Epithelial cell of prostate (primary cell): ENCODE measurements at regions not wholly inside any gene's neighbourhood (a gene's known extent, or its start where the extent isn't known, plus 50 kb on each side); places are given as distances from the start of the nearest gene placed in this dataset.
A peak's percentile ranks its signal among the peaks of the same experiment; 100 is the strongest.

Experiments used
- DNase-seq: peaks from one replicate; pipeline ENCODE4 v3.0.0-alpha.2; 2011; ENCODE audit warnings: low read depth, low spot score
- H3K27ac ChIP-seq: fragments of 450-650 bp; 2 replicates; pipeline ENCODE4 v1.5.1; 2017; ENCODE audit warnings: mild to moderate bottlenecking

DNA sequence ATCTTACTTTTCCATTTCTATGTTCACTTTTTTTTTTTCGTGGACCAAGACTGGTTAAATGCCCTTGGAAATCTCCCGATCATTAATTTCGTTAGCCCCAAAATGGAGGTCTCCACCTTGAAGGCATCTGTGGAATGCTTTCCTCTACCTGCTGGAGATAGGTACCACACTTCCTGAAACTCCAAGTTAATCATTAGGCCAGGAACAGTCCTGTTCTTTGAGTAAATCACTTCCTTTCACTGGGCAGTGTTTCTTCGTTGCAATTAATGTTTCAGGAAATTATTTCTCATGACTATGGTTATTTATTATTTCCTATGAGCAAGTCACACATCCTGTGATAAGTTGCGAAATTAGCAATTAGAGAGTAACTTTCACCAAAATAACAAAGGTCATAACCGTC, 225.2 kb upstream of the LYPLAL1 start:
- DNase-seq = no peak
- no peak overlapping the region for H3K27ac ChIP-seq

DNA sequence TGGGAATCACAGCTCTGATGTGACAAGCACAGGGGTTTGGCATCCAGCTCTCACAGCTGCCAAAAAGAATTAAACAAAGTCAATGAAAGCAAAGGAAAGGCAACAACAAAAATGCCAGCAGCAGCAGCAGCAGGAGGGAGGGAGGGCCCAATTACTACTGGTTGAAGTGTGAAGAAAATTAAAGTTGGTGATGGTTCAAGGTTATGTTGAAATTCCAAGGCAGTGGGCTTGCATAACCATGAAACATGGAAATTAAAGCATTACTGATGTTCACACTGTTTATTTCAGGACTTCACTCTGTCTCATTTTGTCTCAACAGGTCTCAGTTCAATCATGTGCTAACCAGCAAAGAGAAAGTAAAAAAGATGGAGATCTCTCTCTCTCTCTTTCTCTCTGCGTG, 220.3 kb upstream of the LYPLAL1 start:
- DNase-seq = no peak

DNA sequence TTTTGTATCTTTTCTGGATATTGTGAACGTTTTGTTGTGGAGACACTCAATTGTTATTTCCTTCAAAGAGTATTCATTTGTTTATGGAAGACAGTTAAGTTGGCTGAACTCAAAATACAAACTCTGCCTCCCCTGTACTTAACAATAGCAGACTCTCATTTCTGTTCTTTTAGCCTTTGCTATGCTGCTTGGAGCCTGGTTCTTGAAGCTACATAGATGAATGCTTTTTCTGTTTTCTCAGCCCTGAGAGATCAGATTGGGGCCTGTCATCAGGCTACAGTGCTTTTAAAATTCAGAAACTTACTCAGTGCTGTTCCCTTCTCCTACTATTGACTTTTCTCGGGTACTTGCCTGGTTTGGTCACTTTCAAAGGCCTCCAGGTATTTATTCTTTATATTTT, 215.7 kb upstream of the LYPLAL1 start:
- no peak overlapping the region for H3K27ac ChIP-seq
- DNase-seq = no peak

More for the DNA sequence above, 220.3 kb upstream of the LYPLAL1 start:
- no peak overlapping the region for H3K27ac ChIP-seq

DNA sequence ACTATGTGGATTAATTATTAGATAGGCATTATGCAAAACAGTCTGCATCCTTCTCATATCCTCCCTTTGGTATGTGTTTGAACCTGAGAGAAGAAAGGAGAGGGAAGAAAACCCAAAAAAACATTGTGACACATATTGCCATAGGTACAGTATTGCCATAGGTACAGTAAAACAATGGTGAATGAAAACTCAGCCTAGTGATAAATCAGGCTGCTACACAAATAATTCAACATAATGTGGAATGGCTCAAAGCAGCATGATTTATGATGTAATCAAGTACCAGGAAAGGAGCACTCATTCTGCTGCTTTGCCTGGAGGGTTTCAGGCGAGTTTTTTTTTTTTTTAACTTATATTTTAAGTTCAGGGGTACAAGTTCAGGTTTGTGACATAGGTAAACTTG, 213.9 kb upstream of the LYPLAL1 start:
- no peak overlapping the region for H3K27ac ChIP-seq
- DNase-seq = no peak

DNA sequence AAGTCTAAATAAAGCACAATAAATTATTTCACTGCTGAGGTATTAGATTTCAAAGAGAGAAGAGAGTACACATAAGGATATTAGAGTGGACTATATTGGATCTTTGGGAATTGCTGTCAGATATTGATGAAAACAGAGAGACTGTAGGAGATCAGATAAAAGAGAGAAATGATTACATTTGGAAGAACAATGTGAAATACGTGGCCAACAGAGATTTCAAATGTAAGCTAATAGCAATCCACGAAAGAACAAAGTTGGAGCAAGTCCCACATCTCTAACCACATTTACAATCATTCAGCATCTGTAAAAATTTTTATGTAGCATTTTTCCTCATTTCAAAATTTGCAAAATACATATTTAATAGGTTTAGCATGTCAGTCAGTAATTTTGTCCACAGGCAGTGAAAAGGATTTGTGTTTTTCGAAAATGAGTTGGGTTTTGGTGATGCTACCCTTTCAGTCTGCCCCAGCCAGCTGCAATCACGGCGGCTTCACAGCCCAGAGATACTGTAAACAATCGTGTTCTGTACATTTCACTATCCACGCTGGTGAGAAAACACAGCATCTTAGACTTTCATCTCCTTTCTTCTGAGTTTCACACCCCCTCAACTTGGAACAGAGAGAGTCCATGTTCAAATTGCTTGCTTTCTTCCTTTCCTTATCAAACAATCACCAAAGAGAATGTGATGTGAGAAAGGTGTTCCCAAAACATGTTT, 209.1 kb upstream of the LYPLAL1 start:
- DNase-seq = no peak
- H3K27ac ChIP-seq = no peak overlapping the region

DNA sequence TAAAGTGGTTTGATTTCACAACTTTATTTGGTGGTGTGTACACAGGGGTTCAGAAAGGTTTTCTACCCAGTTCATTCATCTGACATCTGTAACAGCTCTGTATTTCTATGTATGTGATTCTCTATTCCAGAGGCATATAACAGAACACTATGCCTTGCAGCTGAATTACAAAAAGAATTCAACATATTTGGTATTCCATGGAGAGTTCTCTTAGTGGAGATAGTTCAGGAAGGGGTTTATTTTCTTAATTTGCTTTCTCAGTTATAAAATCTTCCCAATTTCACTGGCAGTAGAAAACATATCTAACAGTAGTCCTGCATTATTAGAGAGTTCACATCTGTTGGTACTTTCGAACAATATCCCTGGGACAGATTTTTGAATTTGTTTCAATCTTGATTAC, 207.9 kb upstream of the LYPLAL1 start:
- DNase-seq = no peak
- H3K27ac ChIP-seq = no peak overlapping the region

DNA sequence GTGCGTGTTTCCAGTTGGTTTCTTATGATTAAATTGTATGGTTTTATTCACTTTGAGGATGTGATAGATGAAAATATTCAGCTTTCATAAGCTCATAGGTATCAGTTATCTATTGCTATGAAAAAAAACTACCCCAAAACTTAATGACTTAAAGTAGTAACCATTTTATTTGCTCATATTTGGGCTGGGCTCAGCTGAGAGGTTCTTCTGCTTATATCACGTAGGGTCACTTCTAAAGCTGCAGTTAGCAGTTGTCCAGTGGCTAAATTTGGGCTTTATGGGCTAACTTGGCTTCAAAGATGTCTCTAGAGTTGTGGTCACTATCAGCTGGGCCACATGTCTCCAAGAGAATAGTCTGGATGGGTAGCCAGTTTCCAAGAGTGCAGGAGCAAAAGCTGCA, 206.4 kb upstream of the LYPLAL1 start:
- DNase-seq = no peak
- no peak overlapping the region for H3K27ac ChIP-seq

DNA sequence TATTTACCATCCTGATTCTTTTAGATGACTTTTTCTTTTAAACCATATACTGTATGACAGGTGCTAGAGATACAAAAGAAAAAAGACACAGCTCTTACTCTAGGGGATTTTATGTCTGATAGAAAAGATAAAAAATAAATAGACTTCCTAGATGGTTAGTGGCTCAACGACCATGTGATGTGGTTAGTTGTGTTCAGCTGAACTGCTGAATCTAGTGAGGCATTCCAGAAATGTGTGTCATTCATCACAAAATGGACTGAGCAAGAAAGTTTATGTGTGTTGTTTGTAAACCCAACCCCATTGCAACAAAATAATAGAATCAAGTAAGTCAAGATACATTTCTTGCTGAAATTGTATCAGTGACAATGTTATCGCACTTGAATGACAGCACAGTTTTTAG, 205.8 kb upstream of the LYPLAL1 start:
- peak; percentile 24 for DNase-seq
- no peak overlapping the region for H3K27ac ChIP-seq

DNA sequence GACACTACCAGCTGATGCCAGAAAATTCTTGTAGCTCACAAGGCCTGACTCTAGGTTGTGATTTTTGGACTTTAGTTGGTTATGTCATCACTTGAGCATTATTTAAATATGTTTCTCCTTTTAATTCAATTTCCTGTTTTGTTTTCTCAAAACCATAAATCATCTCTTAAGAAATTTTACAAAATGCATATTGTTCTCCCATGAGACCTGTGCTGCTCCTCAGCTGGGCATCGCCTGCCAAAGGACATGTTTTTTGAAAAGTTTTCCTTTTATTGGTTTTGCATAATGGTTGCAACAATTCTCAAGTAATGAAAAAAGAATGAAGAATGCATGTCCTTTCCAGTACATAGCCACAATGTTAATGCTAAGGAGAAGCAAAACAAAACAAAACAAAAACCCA, 204.7 kb upstream of the LYPLAL1 start:
- H3K27ac ChIP-seq = no peak overlapping the region
- no peak for DNase-seq

DNA sequence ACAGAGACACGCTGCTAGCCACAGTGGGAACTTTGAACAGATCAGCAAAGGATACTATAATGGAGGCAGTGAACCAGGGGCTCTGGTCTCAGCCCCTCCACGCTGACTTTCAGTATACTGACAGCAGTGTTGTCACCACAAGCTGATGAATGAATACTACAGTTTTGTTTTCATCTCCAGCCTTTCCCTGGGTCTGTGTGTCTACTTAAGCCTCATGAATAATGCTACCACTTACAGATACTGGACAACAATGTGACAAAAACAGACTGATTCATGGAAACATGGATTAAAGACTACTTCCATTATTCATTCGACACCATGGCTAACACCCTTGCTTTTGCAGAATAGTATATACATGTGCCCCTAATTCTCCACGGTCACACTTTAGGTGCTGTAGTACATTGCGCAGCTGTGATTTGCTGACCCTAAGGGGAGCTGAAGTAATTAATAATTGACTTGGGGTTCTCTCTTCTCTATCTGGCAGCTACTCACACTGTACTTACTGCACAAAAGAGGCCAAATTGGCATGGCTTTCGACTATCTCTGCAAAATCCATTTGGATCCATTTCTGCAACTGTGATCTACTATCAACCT, 203.2 kb upstream of the LYPLAL1 start:
- no peak overlapping the region for H3K27ac ChIP-seq
- DNase-seq = no peak

DNA sequence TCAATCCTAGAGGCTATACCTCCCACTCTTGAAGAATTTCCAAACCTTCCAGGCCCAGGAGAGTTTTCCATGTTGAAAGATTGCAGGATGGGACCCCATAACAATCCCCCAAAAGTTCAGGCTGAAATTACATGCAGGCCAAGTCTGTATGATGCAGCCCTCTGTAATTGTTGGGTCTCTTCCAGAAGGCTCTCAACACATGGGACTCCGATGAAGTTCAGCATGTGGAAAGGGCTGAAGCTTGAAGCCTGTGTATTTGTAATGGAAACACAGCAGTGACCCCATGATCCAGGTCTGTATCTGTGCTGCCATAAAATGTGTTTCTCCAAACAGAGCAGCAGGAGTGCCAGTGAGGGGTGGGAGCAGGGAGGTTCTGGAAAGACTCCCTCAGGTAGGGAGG, 202.5 kb upstream of the LYPLAL1 start:
- H3K27ac ChIP-seq = no peak overlapping the region
- no peak for DNase-seq

DNA sequence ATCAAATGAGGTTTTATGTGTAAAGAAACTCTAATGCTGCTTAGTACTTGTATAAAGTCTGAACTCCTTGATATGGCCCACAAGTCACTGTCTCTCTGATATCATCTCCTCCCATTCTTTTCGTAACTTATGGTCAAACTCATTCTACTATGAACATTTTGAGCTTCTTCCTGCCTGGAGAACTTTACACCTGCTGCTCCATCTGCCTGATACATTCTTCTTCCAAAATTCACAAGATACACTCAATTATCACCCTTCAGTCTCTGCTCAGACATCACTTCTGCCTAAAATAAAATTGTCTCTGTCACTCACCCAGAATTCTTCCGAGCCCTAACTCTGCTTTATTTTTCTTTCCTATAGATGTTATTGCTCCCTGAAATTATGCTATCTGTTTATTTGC, 192.8 kb upstream of the LYPLAL1 start:
- DNase-seq = no peak
- H3K27ac ChIP-seq = no peak overlapping the region

DNA sequence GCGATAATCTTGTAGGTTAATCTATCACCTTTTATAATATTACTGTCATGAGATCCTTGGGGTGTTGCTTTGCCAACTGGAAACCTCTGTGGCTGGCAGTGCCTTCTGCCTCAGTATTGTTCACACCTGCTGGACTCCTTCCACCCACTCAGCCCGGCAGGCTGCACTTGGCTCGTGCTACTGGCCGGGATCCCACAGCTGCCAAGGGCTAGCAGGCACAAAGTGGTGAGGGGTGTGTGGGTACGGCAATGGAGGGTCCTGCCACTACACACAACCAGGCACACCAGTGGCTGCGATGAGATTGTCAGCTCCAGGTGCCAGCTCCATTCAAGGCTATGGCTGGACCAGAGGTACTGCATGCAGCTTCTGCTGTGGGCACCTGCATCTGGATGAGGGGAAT, 191.2 kb upstream of the LYPLAL1 start:
- no peak for DNase-seq
- H3K27ac ChIP-seq = no peak overlapping the region

DNA sequence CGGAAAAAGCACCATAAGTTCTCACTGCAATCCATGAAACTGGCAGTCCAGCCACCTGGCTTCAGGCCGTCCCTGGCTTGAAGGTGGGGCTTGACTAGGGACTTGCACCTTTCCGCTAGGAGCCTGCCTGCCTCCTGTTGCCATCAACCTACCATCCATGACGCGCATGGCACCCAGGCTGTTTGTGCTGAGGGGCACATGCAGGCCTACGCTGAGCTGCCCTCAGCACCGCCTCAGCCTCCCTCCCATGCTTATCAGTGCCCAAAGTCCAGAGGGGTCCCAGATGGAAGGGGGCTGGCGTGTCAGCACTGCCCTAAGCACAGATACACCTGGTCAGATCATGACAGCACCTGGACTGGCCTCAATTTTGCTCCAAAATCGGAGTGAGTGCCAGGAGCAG, 190.2 kb upstream of the LYPLAL1 start:
- H3K27ac ChIP-seq = no peak overlapping the region
- DNase-seq = no peak

DNA sequence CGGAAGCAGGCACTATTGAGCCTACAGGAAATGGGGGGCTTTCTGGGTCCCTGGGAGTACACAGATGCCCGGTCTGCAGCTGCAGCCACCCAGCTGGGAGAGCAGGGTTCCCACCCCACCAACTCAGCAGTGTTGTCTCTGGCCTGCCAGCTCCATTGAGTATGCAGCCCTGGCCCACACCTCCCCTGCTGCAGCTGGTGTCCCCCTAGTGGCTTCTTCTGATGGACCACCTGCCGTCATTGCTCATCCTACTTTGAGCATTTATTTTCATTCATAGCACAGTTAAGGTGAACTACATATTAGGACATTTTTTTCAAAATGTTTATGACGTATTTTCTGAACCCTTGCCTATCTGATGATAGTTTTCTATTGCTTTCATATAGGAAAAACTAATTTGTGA, 189.8 kb upstream of the LYPLAL1 start:
- no peak for DNase-seq
- H3K27ac ChIP-seq = no peak overlapping the region

DNA sequence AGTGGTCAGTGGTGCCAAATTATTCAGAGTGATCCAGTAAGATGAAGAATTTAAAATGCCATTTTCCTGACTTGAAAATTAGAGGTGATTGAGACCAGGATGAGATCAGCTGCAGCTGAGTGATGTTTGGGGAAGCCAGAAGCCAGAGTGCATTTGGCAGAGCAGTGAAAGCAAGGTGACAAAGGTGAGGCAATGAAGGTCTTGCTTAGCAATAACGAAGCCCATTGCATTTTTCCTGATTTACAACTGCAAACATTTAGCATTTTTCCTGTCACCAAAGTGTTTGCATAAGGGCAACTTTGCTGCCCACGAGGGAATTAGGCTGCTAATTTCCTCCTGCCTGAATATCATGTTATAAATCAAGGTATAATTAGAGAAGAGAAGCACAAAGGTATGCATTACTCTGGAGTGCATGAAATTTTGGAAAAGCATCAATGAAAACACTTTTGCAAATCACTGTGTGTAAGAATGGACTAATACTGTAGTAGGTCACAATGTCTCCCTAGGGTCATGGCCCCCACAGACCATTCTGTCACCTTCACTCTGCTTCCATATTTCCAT, 188.2 kb upstream of the LYPLAL1 start:
- no peak for DNase-seq
- H3K27ac ChIP-seq = no peak overlapping the region

DNA sequence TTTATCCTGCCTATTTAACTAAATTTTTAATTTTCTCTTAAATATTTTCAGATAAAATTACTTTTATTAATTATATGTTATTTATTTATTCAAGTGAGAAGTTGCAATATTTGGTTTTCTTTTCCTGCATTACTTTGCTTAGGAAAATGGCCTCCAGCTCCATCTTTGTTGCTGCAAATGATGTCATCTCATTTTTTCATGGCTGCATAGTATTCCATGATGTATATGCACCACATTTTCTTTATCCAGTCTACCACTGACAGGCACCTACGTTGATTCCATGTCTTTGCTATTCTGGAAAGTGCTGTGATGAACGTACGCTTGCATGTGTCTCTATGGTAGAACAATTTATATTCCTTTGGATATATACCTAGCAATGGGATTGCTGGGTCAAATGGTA, 186.9 kb upstream of the LYPLAL1 start:
- no peak overlapping the region for H3K27ac ChIP-seq
- no peak for DNase-seq

DNA sequence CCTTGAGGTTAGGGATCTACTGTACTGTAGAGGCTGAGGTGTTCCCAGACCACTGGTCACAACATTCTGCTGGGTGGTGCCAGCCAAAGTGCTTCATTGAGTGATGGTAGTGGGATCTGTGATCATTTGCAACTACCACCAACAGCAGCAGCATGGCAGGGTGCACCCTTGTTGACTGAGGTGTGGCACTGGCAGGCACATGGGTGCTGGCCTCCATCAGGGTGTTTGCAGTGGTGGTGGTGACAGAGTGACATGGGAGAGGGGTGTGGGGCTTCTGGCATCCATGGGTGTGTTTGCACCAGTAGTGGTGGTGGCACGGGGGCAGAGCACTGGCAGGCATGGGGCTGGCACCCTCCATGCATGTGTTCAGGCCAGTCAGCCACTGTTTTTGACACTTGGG, 183.7 kb upstream of the LYPLAL1 start:
- no peak for DNase-seq
- H3K27ac ChIP-seq = no peak overlapping the region

DNA sequence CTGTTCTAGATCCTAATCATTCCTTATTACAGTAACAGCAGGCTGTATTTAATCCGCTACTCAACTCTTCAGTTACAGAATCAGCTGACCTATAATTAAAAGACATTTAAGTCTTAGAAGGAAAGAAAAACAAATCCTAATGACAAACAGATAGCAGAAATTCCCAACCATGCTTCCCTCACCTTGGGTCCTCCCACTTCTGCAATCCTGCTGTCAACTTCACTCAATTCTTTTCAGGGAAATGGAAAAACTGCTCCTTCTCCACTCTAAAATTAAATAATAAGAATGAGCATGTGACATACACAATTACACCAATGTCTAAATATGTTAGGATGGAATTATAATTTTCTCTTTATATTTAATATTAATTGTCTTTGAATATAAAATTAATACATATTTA, 182.6 kb upstream of the LYPLAL1 start:
- DNase-seq = no peak
- no peak overlapping the region for H3K27ac ChIP-seq

DNA sequence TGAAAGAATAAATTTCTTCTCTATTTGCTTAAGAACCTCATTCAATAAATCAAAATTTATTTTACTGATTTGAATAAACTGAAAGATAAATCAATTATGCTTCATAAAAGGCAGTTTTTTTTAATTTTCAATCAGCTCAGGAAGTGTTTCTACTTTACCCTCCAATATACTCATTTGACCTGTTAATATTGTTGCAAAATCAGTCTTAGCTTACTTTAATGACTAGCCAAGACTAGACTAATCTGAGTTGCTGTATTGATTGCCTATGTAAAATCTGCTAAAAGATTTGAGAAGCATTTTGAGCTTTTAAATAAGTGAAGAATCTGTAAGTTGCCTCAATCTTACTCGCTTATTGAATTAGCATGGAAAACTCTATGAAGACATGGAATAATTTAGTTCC, 179.1 kb upstream of the LYPLAL1 start:
- DNase-seq = no peak
- H3K27ac ChIP-seq = no peak overlapping the region

DNA sequence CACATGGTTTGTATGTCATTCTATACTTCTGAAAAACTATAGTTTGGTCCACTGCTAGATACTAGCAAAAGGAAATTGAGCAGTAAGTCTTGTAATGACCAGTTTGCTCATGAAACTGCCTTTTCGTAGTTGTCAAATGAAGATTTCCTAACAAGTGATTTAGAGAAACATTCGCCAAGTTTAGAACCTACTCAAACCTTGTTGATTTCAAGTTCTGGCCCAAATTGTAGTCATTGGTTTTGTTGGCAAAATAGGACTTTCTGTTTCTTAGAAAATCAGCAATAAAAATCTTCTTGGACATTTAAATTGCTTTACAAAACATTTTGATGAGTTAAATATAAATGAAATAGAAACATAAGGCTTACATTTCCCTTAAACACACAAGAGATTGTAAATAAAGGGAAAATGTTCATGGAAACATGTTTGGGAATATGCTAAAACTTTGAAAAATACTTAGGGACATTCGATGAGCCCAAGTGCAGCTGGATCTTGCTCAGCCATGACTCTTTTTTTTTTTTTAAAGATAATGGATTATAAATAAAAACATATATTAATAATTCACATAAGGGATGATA, 178.5 kb upstream of the LYPLAL1 start:
- DNase-seq = no peak
- H3K27ac ChIP-seq = no peak overlapping the region

DNA sequence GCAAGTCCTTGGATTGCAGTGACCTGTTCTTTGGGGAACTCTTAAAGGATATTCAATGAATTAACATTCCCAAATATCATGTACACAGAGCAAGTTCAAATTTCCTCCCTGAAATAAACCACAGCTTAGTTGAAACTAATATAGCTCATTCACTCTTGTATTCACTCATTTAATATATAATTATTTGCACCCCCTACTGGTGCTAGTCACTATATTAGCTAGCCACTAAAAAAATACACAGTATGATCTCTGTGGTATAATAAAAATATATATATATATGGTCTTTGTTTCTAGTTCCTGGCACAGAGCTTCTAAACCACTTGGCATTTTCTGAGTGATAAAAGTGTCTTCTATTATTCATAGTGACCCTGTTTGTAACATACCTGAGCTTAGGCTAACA, 177.3 kb upstream of the LYPLAL1 start:
- no peak overlapping the region for H3K27ac ChIP-seq
- no peak for DNase-seq
